ENCODE measurements at regions not wholly inside any gene's neighbourhood (a gene's known extent, or its start where the extent isn't known, plus 50 kb on each side); places are given as distances from the start of the nearest gene placed in this dataset.

GRCh38 chr12:84341467-84342193 is 571.0 kb downstream of the SLC6A15 start:
- H3K4me3 ChIP-seq (ENCODE audit: control extremely low read depth in 1 of 5, extremely low read depth in 1 of 5, insufficient read depth in 1 of 5, low read depth in 2 of 5, low read length in 4 of 5) = no peak overlapping the region
- no peaks in the 10 kb centered on the region for H3K79me2 ChIP-seq (ENCODE audit: control insufficient read depth, insufficient read depth, low read length)
- no peak overlapping the region for H2AFZ ChIP-seq (ENCODE audit: insufficient read depth, low read depth, low read length, poor library complexity, severe bottlenecking)
- DNase-seq (no peak), ATAC-seq (ENCODE audit: low read depth) (no peak)
- no peaks in the 10 kb centered on the region for H3K27me3 ChIP-seq (replicated peaks in 1 of 4; ENCODE audit: control extremely low read depth in 1 of 4, control insufficient read depth in 3 of 4, insufficient read depth in 4 of 4, low read length in 3 of 4)
- H3K9me3 ChIP-seq (ENCODE audit: control extremely low read depth in 1 of 3, control insufficient read depth in 2 of 3, insufficient read depth in 1 of 3, low read length in 2 of 3) = no peaks in the 10 kb centered on the region
- TF ChIP-seq CTCF (IDR thresholded peaks at IDR 0.05) = no peak
- no peak for TF ChIP-seq EZH2 (IDR thresholded peaks at IDR 0.05; ENCODE audit: borderline replicate concordance, insufficient read depth, low read depth, low read length, poor library complexity, severe bottlenecking)
- H4K20me1 ChIP-seq (ENCODE audit: control insufficient read depth, insufficient read depth, low read length, poor library complexity, severe bottlenecking) = no peaks in the 10 kb centered on the region
- no peak overlapping the region for H3K9ac ChIP-seq (ENCODE audit: low read length)
- Mint-ChIP-seq H3K9me3 (ENCODE audit: insufficient read depth) (peaks cover 2% of the 10 kb centered on the region), H3K27me3 (no peaks in the 10 kb centered on the region), H3K27ac (no peak overlapping the region), H3K4me3 (no peak overlapping the region), H3K4me1 (no peaks in the 10 kb centered on the region)
- H3K27ac ChIP-seq (ENCODE audit: low read length in 2 of 2) = no peak overlapping the region
- H3K36me3 ChIP-seq (replicated peaks in 1 of 2; ENCODE audit: control extremely low read depth in 1 of 2, control insufficient read depth in 1 of 2, extremely low read depth in 1 of 2, insufficient read depth in 2 of 2, low read length in 1 of 2) = no peaks in the 10 kb centered on the region
- H3K4me2 ChIP-seq (replicated peaks; ENCODE audit: low read depth, low read length, poor library complexity, severe bottlenecking) = no peak overlapping the region
- ChIA-PET CTCF (no interaction called here), POLR2A (no interaction called here)
- H3K4me1 ChIP-seq (ENCODE audit: control insufficient read depth in 2 of 2, insufficient read depth in 2 of 2, low read length in 2 of 2) = no peaks in the 10 kb centered on the region
- no CpG with 5 or more reads among the region's 1 CpG for WGBS (ENCODE audit: insufficient coverage)
- intact Hi-C loops (cut with micrococcal nuclease) = no loop called here

GRCh38 chr12:84336231-84336630 is 576.4 kb downstream of the SLC6A15 start:
- intact Hi-C loops (cut with micrococcal nuclease) = no loop called here
- Histone ChIP-seq H3K36me3 (replicated peaks in 1 of 2; ENCODE audit: control extremely low read depth in 1 of 2, control insufficient read depth in 1 of 2, extremely low read depth in 1 of 2, insufficient read depth in 2 of 2, low read length in 1 of 2) (no peaks in the 10 kb centered on the region), H3K4me1 (ENCODE audit: control insufficient read depth in 2 of 2, insufficient read depth in 2 of 2, low read length in 2 of 2) (no peaks in the 10 kb centered on the region), H3K27ac (ENCODE audit: low read length in 2 of 2) (no peak overlapping the region), H3K27me3 (replicated peaks in 1 of 4; ENCODE audit: control extremely low read depth in 1 of 4, control insufficient read depth in 3 of 4, insufficient read depth in 4 of 4, low read length in 3 of 4) (no peaks in the 10 kb centered on the region), H2AFZ (ENCODE audit: insufficient read depth, low read depth, low read length, poor library complexity, severe bottlenecking) (no peak overlapping the region), H3K4me2 (replicated peaks; ENCODE audit: low read depth, low read length, poor library complexity, severe bottlenecking) (no peak overlapping the region), H4K20me1 (ENCODE audit: control insufficient read depth, insufficient read depth, low read length, poor library complexity, severe bottlenecking) (no peaks in the 10 kb centered on the region), H3K9ac (ENCODE audit: low read length) (no peak overlapping the region), H3K9me3 (ENCODE audit: control extremely low read depth in 1 of 3, control insufficient read depth in 2 of 3, insufficient read depth in 1 of 3, low read length in 2 of 3) (no peaks in the 10 kb centered on the region), H3K79me2 (ENCODE audit: control insufficient read depth, insufficient read depth, low read length) (no peaks in the 10 kb centered on the region), H3K4me3 (ENCODE audit: control extremely low read depth in 1 of 5, extremely low read depth in 1 of 5, insufficient read depth in 1 of 5, low read depth in 2 of 5, low read length in 4 of 5) (no peak overlapping the region)
- H3K4me3 Mint-ChIP-seq = no peak overlapping the region
- TF ChIP-seq EZH2 (IDR thresholded peaks at IDR 0.05; ENCODE audit: borderline replicate concordance, insufficient read depth, low read depth, low read length, poor library complexity, severe bottlenecking) (no peak), CTCF (IDR thresholded peaks at IDR 0.05) (no peak)
- H3K9me3 Mint-ChIP-seq (ENCODE audit: insufficient read depth) = no peaks in the 10 kb centered on the region
- CTCF ChIA-PET = no interaction called here
- ATAC-seq (ENCODE audit: low read depth) = no peak
- H3K27me3 Mint-ChIP-seq = no peaks in the 10 kb centered on the region
- DNase-seq = no peak
- H3K27ac Mint-ChIP-seq = no peak overlapping the region
- H3K4me1 Mint-ChIP-seq = no peaks in the 10 kb centered on the region
- POLR2A ChIA-PET = no interaction called here
- no CpG with 5 or more reads among the region's 1 CpG for WGBS (ENCODE audit: insufficient coverage)

Data from B cell (primary cell).